Thoracic aorta (tissue), 2 donors: ENCODE measurements at regions not wholly inside any gene's neighbourhood (a gene's known extent, or its start where the extent isn't known, plus 50 kb on each side); places are given as distances from the start of the nearest gene placed in this dataset.

ENCODE experiments used
- ATAC-seq: fragments of 150-250 bp; one replicate; pipeline ENCODE4 v1.8.0; 2017; ENCODE audit warnings: low read depth; ENCODE audit not compliant: insufficient number of reproducible peaks, low FRiP score
- DNase-seq: peaks from one replicate; pipeline ENCODE4 v3.0.0-alpha.2; 2020; ENCODE audit warnings: low spot score
- H3K27ac ChIP-seq, 2 donors: fragments of 200-600 bp; sonication (generic); 1 replicate in 1 of 2; 2 replicates in 1 of 2; pipeline ENCODE4 v1.5.1; 2016; ENCODE audit warnings: mild to moderate bottlenecking in 2 of 2, moderate library complexity in 2 of 2
- H3K27me3 ChIP-seq: fragments of 200-600 bp; sonication (generic); replicated peaks from 2 replicates; pipeline ENCODE4 v1.6.0; 2016; ENCODE audit warnings: mild to moderate bottlenecking; ENCODE audit not compliant: insufficient read depth
- H3K36me3 ChIP-seq: fragments of 200-600 bp; sonication (generic); one replicate; pipeline ENCODE4 v1.5.1; 2016
- H3K4me1 ChIP-seq, 2 donors: fragments of 200-600 bp; sonication (generic); 1 replicate in 1 of 2; 2 replicates in 1 of 2; pipeline versions ENCODE4 v1.5.1 to v1.6.0; 2016; ENCODE audit warnings: low read depth in 2 of 2, mild to moderate bottlenecking in 1 of 2; ENCODE audit not compliant: control insufficient read depth in 1 of 2
- H3K4me3 ChIP-seq: fragments of 200-600 bp; sonication (generic); 2 replicates; pipeline ENCODE4 v1.5.1; 2016; ENCODE audit warnings: mild to moderate bottlenecking
- H3K9me3 ChIP-seq: fragments of 200-600 bp; sonication (generic); 2 replicates; pipeline ENCODE4 v1.5.1; 2016
- TF ChIP-seq, protein P1 (sequence below): fragments of 200-600 bp; sonication (generic); IDR thresholded peaks from one replicate; pipeline ENCODE4 v1.5.1; 2019; ENCODE audit warnings: antibody characterized with exemption

DNA sequence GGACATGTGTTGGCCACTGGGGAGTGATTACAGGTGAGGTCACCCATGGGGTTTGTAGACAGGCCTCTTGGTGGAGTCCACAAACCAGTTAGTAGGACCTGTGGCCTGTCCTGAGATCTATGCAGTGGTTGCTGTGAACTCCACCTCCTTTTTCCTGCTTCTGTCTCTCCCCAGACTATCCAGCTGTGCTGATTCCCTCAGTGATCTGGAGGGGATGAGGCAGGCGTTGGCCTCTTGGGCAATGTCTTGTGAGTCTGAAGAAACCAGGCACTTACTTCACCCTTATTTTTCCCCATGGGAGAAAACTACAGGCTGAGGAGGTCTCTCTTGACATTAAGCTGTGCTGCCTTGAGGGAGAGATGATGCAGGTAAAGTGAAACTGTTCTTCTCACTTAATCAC lies 257.2 kb upstream of the PRICKLE1 start:
- no peaks in the 10 kb centered on the region for H3K4me1 ChIP-seq
- H3K27me3 ChIP-seq, result no peaks in the 10 kb centered on the region
- H3K9me3 ChIP-seq, result no peaks in the 10 kb centered on the region
- DNase-seq, result no peak
- no peak for ATAC-seq
- no peak overlapping the region for H3K4me3 ChIP-seq
- no peak overlapping the region for H3K27ac ChIP-seq
- TF ChIP-seq, protein P1, sequence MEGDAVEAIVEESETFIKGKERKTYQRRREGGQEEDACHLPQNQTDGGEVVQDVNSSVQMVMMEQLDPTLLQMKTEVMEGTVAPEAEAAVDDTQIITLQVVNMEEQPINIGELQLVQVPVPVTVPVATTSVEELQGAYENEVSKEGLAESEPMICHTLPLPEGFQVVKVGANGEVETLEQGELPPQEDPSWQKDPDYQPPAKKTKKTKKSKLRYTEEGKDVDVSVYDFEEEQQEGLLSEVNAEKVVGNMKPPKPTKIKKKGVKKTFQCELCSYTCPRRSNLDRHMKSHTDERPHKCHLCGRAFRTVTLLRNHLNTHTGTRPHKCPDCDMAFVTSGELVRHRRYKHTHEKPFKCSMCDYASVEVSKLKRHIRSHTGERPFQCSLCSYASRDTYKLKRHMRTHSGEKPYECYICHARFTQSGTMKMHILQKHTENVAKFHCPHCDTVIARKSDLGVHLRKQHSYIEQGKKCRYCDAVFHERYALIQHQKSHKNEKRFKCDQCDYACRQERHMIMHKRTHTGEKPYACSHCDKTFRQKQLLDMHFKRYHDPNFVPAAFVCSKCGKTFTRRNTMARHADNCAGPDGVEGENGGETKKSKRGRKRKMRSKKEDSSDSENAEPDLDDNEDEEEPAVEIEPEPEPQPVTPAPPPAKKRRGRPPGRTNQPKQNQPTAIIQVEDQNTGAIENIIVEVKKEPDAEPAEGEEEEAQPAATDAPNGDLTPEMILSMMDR, result no peak
- H3K36me3 ChIP-seq, result no peaks in the 10 kb centered on the region

DNA sequence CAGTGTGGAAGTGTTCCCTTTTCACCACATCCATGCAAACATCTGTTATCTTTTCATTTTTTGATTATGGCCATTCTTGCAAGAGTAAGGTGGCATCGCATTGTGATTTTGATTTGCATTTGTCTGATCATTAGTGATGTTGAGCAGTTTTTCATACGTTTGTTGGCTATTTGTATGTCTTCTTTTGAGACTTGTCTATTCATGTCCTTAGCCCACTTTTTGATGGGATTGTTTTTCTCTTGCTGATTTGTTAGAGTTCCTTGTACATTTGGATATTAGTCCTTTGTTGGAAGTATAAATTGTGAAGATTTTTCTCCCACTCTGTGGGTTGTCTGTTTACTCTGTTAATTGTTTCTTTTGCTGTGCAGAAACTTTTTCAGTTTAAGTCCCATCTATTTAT lies 244.5 kb upstream of the PRICKLE1 start:
- H3K4me3 ChIP-seq, result no peak overlapping the region
- DNase-seq, result no peak
- ATAC-seq, result no peak
- H3K4me1 ChIP-seq, result no peaks in the 10 kb centered on the region
- TF ChIP-seq, protein P1, result no peak
- no peak overlapping the region for H3K27ac ChIP-seq
- H3K27me3 ChIP-seq, result no peaks in the 10 kb centered on the region
- H3K36me3 ChIP-seq, result no peaks in the 10 kb centered on the region
- H3K9me3 ChIP-seq, result no peaks in the 10 kb centered on the region

DNA sequence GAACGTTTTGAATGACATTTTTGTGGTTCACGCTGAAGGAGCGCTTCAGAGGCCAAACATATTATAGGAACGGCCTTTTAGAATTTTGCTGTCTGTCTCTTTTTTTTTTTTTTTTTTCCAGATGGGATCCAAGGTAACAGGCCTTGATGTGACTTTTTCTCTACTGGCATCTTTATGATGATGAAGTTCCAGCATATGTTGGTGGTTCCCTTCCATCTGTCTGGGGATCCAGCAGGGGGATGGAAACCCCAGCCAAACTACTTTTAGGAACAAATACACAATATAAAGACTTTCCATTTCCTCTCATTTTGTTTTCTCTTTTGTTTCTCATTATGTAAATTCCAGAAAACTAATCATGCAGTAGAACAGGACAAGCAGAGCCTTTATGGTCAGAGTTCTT lies 239.3 kb upstream of the PRICKLE1 start:
- Histone ChIP-seq H3K9me3 (peaks cover 3% of the 10 kb centered on the region), H3K4me3 (no peak overlapping the region), H3K27ac (no peak overlapping the region), H3K36me3 (no peaks in the 10 kb centered on the region), H3K27me3 (no peaks in the 10 kb centered on the region), H3K4me1 (no peaks in the 10 kb centered on the region)
- no peak for DNase-seq
- ATAC-seq, result no peak
- TF ChIP-seq, protein P1, result no peak

DNA sequence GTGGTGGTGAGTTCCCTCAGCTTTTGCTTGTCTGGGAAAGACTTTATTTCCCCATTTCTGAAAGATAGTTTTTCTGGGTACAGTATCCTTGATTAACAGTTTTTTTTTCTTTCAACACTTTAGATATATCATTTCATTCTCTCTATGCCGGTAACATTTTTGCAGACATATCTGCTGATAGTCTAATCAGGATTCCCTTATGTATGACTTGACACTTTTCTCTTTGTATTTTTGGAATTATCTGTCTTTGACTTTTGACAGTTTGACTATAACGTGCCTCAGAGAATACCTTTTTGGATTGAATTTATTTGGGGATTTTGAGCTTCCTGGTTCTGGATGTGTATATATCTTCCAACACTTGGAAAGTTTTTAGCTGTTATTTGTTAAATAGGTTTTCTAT lies 234.8 kb upstream of the PRICKLE1 start:
- Histone ChIP-seq H3K4me1 (no peaks in the 10 kb centered on the region), H3K9me3 (peaks cover 3% of the 10 kb centered on the region)

DNA sequence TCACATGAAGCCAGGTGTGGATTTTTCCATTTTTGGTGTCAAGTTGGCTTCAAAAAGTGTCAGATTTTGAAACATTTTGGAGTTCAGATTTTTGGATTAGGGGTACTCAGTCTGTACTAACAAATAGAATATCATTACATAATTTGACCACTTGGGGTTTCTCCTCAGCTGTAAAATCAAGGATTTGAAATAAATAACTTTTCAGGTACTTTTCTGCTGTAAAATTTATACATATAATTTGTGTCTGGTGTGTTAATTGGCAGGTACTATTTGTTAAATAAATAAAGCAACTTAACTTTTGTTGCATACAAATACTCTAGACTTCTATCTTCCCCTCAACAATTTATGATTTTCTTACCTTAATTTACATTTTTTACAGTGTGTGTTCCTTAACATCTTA lies 234.1 kb upstream of the PRICKLE1 start:
- Histone ChIP-seq H3K27me3 (no peaks in the 10 kb centered on the region), H3K27ac (no peak overlapping the region), H3K36me3 (no peaks in the 10 kb centered on the region), H3K9me3 (peaks cover 3% of the 10 kb centered on the region), H3K4me1 (no peaks in the 10 kb centered on the region), H3K4me3 (no peak overlapping the region)
- TF ChIP-seq, protein P1, result no peak
- no peak for ATAC-seq
- DNase-seq, result no peak

More for the DNA sequence above, 234.8 kb upstream of the PRICKLE1 start:
- ATAC-seq, result no peak
- Histone ChIP-seq H3K27ac (no peak overlapping the region), H3K4me3 (no peak overlapping the region), H3K36me3 (no peaks in the 10 kb centered on the region), H3K27me3 (no peaks in the 10 kb centered on the region)
- TF ChIP-seq, protein P1, result no peak
- no peak for DNase-seq
